Uterus (tissue), 2 donors: ENCODE measurements at regions not wholly inside any gene's neighbourhood (a gene's known extent, or its start where the extent isn't known, plus 50 kb on each side); places are given as distances from the start of the nearest gene placed in this dataset.

Experiments
- POLR2A ChIP-seq, 2 donors: fragments of 450-650 bp; IDR thresholded peaks; one replicate each; pipeline ENCODE4 v1.6.1; 2016; ENCODE audit warnings: antibody characterized with exemption in 2 of 2, mild to moderate bottlenecking in 1 of 2, moderate library complexity in 1 of 2
- TF ChIP-seq, protein P1 (sequence below), 4 experiments: fragments of 200-600 bp in 2 of 4; fragments of 450-650 bp in 2 of 4; sonication (generic) in 2 of 4; IDR thresholded peaks; one replicate each; pipeline ENCODE4 v1.5.1; 2016 to 2019; ENCODE audit warnings: antibody characterized with exemption in 4 of 4, mild to moderate bottlenecking in 2 of 4, moderate library complexity in 1 of 4

DNA sequence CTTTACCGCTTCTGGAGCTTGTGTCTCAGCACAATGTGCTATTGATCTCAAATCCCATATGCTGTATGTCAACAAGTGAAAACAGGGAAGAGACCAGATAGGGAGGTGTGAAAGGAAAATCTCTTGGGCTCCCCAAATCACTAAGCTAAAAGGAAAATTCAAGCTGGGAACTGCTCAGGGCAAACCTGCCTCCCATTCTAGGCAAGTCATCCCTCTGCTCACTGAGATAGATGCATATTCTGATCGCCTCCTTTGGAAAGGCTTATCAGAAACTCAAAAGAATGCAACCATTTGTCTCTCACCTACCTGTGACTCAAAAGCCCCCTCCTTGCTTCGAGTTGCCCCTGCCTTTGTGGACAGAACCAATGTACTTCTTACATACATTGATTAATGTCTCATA lies 161.1 kb upstream of the LYZL1 start:
- TF ChIP-seq, protein P1, sequence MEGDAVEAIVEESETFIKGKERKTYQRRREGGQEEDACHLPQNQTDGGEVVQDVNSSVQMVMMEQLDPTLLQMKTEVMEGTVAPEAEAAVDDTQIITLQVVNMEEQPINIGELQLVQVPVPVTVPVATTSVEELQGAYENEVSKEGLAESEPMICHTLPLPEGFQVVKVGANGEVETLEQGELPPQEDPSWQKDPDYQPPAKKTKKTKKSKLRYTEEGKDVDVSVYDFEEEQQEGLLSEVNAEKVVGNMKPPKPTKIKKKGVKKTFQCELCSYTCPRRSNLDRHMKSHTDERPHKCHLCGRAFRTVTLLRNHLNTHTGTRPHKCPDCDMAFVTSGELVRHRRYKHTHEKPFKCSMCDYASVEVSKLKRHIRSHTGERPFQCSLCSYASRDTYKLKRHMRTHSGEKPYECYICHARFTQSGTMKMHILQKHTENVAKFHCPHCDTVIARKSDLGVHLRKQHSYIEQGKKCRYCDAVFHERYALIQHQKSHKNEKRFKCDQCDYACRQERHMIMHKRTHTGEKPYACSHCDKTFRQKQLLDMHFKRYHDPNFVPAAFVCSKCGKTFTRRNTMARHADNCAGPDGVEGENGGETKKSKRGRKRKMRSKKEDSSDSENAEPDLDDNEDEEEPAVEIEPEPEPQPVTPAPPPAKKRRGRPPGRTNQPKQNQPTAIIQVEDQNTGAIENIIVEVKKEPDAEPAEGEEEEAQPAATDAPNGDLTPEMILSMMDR (IDR thresholded peaks at IDR 0.05) = no peak
- no peak for TF ChIP-seq POLR2A (IDR thresholded peaks at IDR 0.05)
